Activated CD8-positive, alpha-beta memory T cell treated with anti-CD3 and anti-CD28 coated beads for 1 hour (primary cell): ENCODE measurements at regions not wholly inside any gene's neighbourhood (a gene's known extent, or its start where the extent isn't known, plus 50 kb on each side); places are given as distances from the start of the nearest gene placed in this dataset.
A peak's percentile ranks its signal among the peaks of the same experiment; 100 is the strongest.

ENCODE experiments used
- DNase-seq, 2 donors: peaks; one replicate each; pipeline ENCODE4 v3.0.0-alpha.2; 2020; ENCODE audit warnings: low read depth in 1 of 2; ENCODE audit errors: extremely low read depth in 1 of 2

DNA sequence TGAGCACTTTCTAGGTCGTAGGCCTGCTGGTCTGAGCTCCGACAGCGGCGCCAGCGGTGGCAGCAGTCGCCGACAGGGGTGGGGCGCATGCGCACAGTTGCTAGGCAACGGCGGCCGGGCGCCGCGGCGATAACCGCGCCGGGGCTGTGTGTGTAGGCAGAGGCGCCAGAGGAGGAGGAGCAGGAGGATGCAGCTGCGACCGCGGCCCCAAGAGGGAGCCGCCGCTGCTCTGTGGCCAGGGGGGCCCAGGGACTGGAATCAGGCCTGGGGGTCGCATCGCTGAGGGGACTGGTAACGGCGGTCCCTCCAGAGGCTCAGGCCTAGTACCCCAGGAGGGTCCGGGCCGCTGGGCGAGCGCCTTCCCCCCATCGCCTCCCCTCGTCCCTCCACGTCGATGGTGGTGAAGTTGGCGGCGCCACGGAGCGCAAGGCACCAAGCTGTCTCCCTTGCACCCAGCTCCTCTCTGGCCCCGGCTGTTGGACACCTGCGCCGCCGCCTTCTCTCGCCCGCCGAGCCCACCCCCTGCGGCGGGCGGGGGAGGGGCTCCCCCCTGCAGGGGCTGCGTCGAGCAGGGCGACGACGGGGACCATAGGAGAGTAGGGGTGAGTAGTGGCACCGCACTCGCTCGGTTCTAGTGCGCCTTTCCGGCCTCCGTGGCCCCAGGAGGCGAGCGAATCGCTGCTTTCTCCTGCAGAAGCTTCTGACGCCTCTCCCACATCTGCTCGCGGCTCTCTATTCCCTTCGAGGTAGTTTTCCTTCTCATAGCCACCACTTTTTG lies 58.6 kb upstream of the ZC4H2 start, which contains the start of gene ZC3H12B:
Gene ZC3H12B (plus strand): TSS at position 159 of the 778 bp plus-strand sequence.
- peak; percentile 52 to 68 for DNase-seq

DNA sequence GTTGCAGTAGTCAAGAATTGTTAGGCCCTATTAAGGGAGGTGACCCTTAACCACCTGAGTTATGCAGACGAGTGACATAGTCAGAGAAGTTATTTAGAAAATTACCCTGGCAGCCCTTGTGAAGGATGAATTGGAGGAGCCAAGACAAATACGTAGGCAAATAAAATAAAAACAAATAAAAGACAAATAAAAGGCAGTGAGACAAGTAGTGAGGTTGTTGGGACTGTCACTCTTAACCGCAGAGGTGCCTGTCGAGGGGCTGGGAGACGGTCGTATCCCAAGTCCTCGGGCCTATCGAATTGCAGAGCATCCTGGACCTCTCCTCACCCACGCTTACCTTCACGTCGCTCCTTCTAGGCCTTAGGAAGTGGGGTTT lies 58.0 kb upstream of the ZC4H2 start:
- DNase-seq, result no peak
